ENCODE measurements at regions not wholly inside any gene's neighbourhood (a gene's known extent, or its start where the extent isn't known, plus 50 kb on each side); places are given as distances from the start of the nearest gene placed in this dataset.

DNA sequence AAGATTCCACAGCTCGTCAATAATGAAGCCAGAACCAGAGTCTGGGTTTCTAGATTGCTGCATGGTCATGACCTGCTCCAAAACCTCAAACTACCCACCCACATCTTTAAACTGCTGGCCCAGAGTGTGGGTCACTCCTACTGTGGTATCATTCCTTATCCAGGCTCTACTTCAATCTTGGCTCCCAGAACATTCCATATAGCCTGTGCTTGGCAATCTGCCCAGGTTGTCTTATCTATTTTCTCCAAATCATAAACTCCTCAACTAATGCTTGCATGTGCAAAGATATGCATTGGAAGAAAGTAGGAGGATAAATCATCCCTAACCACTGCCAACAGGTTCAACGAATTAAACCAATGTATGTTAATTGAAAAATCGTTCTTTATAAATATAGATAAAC, 169.7 kb downstream of the ANXA2 start:
- BruUV-seq (replicated peaks) = no TSS peak
- dilution Hi-C loops (cut with MboI; ENCODE audit: extremely low pct_ligation_motif_present, low sequenced_read_pairs) = no loop called here
- Histone ChIP-seq H4K20me1 (replicated peaks; ENCODE audit: control insufficient read depth, extremely low read depth, insufficient read depth, low read length) (no peaks in the 10 kb centered on the region), H2AFZ (ENCODE audit: low read depth, low read length) (no peak overlapping the region), H3K79me2 (ENCODE audit: control insufficient read depth, insufficient read depth, low read length) (no peaks in the 10 kb centered on the region), H3K36me3 (ENCODE audit: control insufficient read depth in 2 of 2, extremely low read depth in 1 of 2, insufficient read depth in 2 of 2, low read length in 2 of 2) (no peaks in the 10 kb centered on the region), H3K4me3 (replicated peaks in 1 of 3; ENCODE audit: insufficient read depth in 1 of 3, low read depth in 1 of 3, low read length in 3 of 3) (no peak overlapping the region), H3K9me1 (replicated peaks; ENCODE audit: control insufficient read depth, extremely low read depth, insufficient read depth, low read length) (no peaks in the 10 kb centered on the region), H3K27me3 (ENCODE audit: control insufficient read depth in 2 of 2, insufficient read depth in 2 of 2, low read length in 2 of 2) (peaks cover 0 to 9% of the 10 kb centered on the region in 2 experiments), H3K9me3 (replicated peaks; ENCODE audit: control insufficient read depth, insufficient read depth, low read length) (no peaks in the 10 kb centered on the region), H3K9ac (replicated peaks; ENCODE audit: extremely low read depth, insufficient read depth, low read length) (no peak overlapping the region), H3K4me1 (ENCODE audit: control insufficient read depth, extremely low read depth, insufficient read depth, low read length) (no peaks in the 10 kb centered on the region), H3K4me2 (ENCODE audit: insufficient read depth, low read length) (no peak overlapping the region), H3K27ac (ENCODE audit: insufficient read depth, low read depth, low read length) (no peak overlapping the region)
- CTCF ChIA-PET = no interaction called here
- no peak for DNase-seq (ENCODE audit: low read depth, low spot score)
- POLR2A ChIA-PET = no interaction called here
- FAIRE-seq = no peak
- TF ChIP-seq POLR2AphosphoS5 (IDR thresholded peaks at IDR 0.05; ENCODE audit: insufficient read depth, low read depth, low read length) (no peak), MYC (IDR thresholded peaks at IDR 0.05; ENCODE audit: low read depth, low read length) (no peak)
- intact Hi-C loops (cut with micrococcal nuclease) = no loop called here

DNA sequence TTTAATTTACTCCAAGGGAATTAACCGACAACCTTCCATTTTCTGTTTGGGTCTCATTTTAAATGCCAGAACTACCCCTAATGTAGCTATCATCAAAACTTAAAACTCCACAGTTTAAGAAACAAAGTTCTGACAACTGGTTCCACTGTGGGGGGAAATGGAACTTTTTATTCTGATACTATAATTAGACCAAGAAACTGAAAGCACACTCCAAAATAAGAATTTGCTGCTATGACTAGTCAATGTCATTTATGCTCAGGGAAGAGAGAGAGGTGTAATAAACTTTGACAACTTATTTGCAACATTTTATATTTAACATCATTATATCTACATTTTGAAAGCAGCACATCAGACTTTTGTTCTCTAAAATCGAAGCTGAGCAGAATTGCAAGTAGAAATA, 169.2 kb downstream of the ANXA2 start:
- H3K9ac ChIP-seq (replicated peaks; ENCODE audit: extremely low read depth, insufficient read depth, low read length) = no peak overlapping the region
- no peak overlapping the region for H2AFZ ChIP-seq (ENCODE audit: low read depth, low read length)
- peaks cover 0 to 6% of the 10 kb centered on the region in 2 experiments for H3K27me3 ChIP-seq (ENCODE audit: control insufficient read depth in 2 of 2, insufficient read depth in 2 of 2, low read length in 2 of 2)
- H3K79me2 ChIP-seq (ENCODE audit: control insufficient read depth, insufficient read depth, low read length) = no peaks in the 10 kb centered on the region
- H4K20me1 ChIP-seq (replicated peaks; ENCODE audit: control insufficient read depth, extremely low read depth, insufficient read depth, low read length) = no peaks in the 10 kb centered on the region
- no peaks in the 10 kb centered on the region for H3K9me3 ChIP-seq (replicated peaks; ENCODE audit: control insufficient read depth, insufficient read depth, low read length)
- CTCF ChIA-PET = interaction anchor here (1.0 kb wide), 1 partner anchor 19 kb away, joined by 4 read pairs; no protein-coding TSS in a partner anchor
- FAIRE-seq = no peak
- H3K27ac ChIP-seq (ENCODE audit: insufficient read depth, low read depth, low read length) = no peak overlapping the region
- no peaks in the 10 kb centered on the region for H3K4me1 ChIP-seq (ENCODE audit: control insufficient read depth, extremely low read depth, insufficient read depth, low read length)
- DNase-seq (ENCODE audit: low read depth, low spot score) = no peak
- intact Hi-C loops (cut with micrococcal nuclease) = no loop called here
- dilution Hi-C loops (cut with MboI; ENCODE audit: extremely low pct_ligation_motif_present, low sequenced_read_pairs) = no loop called here
- no peak overlapping the region for H3K4me3 ChIP-seq (replicated peaks in 1 of 3; ENCODE audit: insufficient read depth in 1 of 3, low read depth in 1 of 3, low read length in 3 of 3)
- BruUV-seq (replicated peaks) = no TSS peak
- H3K4me2 ChIP-seq (ENCODE audit: insufficient read depth, low read length) = no peak overlapping the region
- H3K9me1 ChIP-seq (replicated peaks; ENCODE audit: control insufficient read depth, extremely low read depth, insufficient read depth, low read length) = no peaks in the 10 kb centered on the region
- TF ChIP-seq GATA2 (IDR thresholded peaks at IDR 0.05; ENCODE audit: insufficient read depth, insufficient read length, low read depth, low read length) (no peak), EZH2 (IDR thresholded peaks at IDR 0.05; ENCODE audit: borderline replicate concordance, low read depth, low read length, severe bottlenecking) (no peak), POLR2AphosphoS5 (IDR thresholded peaks at IDR 0.05; ENCODE audit: insufficient read depth, low read depth, low read length) (no peak), JUN (IDR thresholded peaks at IDR 0.05; ENCODE audit: borderline replicate concordance, insufficient read depth, insufficient read length, low read depth) (no peak), MYC (IDR thresholded peaks at IDR 0.05; ENCODE audit: low read depth, low read length) (no peak)
- TF ChIP-seq, protein P1, sequence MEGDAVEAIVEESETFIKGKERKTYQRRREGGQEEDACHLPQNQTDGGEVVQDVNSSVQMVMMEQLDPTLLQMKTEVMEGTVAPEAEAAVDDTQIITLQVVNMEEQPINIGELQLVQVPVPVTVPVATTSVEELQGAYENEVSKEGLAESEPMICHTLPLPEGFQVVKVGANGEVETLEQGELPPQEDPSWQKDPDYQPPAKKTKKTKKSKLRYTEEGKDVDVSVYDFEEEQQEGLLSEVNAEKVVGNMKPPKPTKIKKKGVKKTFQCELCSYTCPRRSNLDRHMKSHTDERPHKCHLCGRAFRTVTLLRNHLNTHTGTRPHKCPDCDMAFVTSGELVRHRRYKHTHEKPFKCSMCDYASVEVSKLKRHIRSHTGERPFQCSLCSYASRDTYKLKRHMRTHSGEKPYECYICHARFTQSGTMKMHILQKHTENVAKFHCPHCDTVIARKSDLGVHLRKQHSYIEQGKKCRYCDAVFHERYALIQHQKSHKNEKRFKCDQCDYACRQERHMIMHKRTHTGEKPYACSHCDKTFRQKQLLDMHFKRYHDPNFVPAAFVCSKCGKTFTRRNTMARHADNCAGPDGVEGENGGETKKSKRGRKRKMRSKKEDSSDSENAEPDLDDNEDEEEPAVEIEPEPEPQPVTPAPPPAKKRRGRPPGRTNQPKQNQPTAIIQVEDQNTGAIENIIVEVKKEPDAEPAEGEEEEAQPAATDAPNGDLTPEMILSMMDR (IDR thresholded peaks at IDR 0.05; ENCODE audit: extremely low read depth in 1 of 2, insufficient read depth in 1 of 2, low read depth in 1 of 2, low read length in 2 of 2) = no peak
- no peaks in the 10 kb centered on the region for H3K36me3 ChIP-seq (ENCODE audit: control insufficient read depth in 2 of 2, extremely low read depth in 1 of 2, insufficient read depth in 2 of 2, low read length in 2 of 2)
- POLR2A ChIA-PET = interaction anchor here (0.7 kb wide), 1 partner anchor 309 kb away, joined by 10 read pairs; no protein-coding TSS in a partner anchor
